GM21515 (cell line): ENCODE measurements at regions not wholly inside any gene's neighbourhood (a gene's known extent, or its start where the extent isn't known, plus 50 kb on each side); places are given as distances from the start of the nearest gene placed in this dataset.

ENCODE experiments used
- ATAC-seq: cut with Tn5 transposase; IDR thresholded peaks from one replicate; pipeline ENCODE4 v1.9.1; 2021; ENCODE audit not compliant: unreplicated experiment

- ATAC-seq: no peak
Measured at GRCh38 chr3:8451696-8452095, 49.9 kb upstream of the LMCD1 start.
